ENCODE measurements at regions not wholly inside any gene's neighbourhood (a gene's known extent, or its start where the extent isn't known, plus 50 kb on each side); places are given as distances from the start of the nearest gene placed in this dataset.

DNA sequence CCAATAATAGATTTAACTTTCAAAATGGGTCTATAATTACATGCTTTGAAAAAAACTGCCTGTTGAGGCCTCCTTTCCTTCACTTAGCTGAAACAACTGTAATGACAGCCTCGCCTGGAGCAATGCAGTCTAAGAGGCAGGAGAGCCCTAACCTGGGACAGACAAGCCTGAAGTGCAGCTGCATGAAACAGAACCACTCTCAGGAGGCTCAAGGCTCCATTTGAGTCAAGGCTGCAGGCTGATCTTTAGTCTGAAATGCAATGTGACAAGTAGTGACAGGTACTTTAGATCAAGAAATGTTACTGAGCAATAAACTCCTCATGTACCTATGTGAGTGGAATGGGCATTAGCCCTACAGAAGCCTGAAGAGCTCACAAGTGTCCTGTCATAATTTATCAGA, 414.0 kb upstream of the LUZP2 start:
- TF ChIP-seq EZH2 (IDR thresholded peaks at IDR 0.05; ENCODE audit: insufficient read depth, poor library complexity, severe bottlenecking) (no peak), EZH2phosphoT487 (IDR thresholded peaks at IDR 0.05; ENCODE audit: insufficient read depth, low read depth) (no peak)

All from GM23248 (cell line).